ENCODE measurements at regions not wholly inside any gene's neighbourhood (a gene's known extent, or its start where the extent isn't known, plus 50 kb on each side); places are given as distances from the start of the nearest gene placed in this dataset.

- no peaks in the 10 kb centered on the region for H3K27me3 ChIP-seq (ENCODE audit: insufficient read depth, poor library complexity, severe bottlenecking)
- H3K4me3 ChIP-seq (replicated peaks; ENCODE audit: insufficient read depth, low read length) = no peak overlapping the region
- no peak overlapping the region for H3K27ac ChIP-seq (replicated peaks)
- TF ChIP-seq GABPA (IDR thresholded peaks at IDR 0.05; ENCODE audit: low read depth) (no peak), POLR2AphosphoS5 (IDR thresholded peaks at IDR 0.05; ENCODE audit: low read depth) (no peak), SPI1 (IDR thresholded peaks at IDR 0.05; ENCODE audit: borderline replicate concordance, low read depth) (no peak), REST (IDR thresholded peaks at IDR 0.05; ENCODE audit: insufficient replicate concordance, low read depth) (no peak)
- TF ChIP-seq, protein P1, sequence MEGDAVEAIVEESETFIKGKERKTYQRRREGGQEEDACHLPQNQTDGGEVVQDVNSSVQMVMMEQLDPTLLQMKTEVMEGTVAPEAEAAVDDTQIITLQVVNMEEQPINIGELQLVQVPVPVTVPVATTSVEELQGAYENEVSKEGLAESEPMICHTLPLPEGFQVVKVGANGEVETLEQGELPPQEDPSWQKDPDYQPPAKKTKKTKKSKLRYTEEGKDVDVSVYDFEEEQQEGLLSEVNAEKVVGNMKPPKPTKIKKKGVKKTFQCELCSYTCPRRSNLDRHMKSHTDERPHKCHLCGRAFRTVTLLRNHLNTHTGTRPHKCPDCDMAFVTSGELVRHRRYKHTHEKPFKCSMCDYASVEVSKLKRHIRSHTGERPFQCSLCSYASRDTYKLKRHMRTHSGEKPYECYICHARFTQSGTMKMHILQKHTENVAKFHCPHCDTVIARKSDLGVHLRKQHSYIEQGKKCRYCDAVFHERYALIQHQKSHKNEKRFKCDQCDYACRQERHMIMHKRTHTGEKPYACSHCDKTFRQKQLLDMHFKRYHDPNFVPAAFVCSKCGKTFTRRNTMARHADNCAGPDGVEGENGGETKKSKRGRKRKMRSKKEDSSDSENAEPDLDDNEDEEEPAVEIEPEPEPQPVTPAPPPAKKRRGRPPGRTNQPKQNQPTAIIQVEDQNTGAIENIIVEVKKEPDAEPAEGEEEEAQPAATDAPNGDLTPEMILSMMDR (IDR thresholded peaks at IDR 0.05; ENCODE audit: insufficient read depth, low read length) = no peak
- no peak for DNase-seq (ENCODE audit: low read depth in 1 of 2, low spot score in 1 of 2)
These were observed 68.1 kb upstream of the CTNNB1 start for GRCh38 chr3:41131224-41131623.

DNA sequence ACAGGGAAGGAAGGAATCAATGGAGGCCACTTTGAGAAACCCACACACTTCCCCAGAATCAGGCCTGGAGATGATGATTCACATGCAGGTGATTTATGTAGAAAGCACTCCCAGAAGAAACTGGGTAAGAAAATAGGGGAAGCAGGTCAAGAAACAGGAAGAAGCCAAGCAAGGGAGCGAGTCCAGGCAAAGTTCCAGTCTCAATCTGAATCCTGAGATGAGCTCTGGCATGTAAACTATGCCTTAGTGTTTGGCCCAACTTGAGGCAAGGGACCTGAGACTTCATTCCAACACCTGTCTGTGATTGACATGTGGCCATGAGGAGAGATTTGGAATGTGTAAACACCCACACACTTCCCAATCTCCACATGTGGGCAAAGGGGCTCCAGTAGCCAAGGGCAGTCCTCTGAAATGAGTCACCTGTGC lies 61.6 kb upstream of the CTNNB1 start:
- no peak overlapping the region for H3K4me3 ChIP-seq (replicated peaks; ENCODE audit: insufficient read depth, low read length)
- H3K27ac ChIP-seq (replicated peaks) = no peak overlapping the region
- H3K27me3 ChIP-seq (ENCODE audit: insufficient read depth, poor library complexity, severe bottlenecking) = no peaks in the 10 kb centered on the region
- peak in 1 of 2 experiments; percentile 25 for DNase-seq (ENCODE audit: low read depth in 1 of 2, low spot score in 1 of 2)
- TF ChIP-seq, protein P1 (IDR thresholded peaks at IDR 0.05; ENCODE audit: insufficient read depth, low read length) = no peak
- TF ChIP-seq SPI1 (IDR thresholded peaks at IDR 0.05; ENCODE audit: borderline replicate concordance, low read depth) = peak; percentile 22; the same call in 1 of the 2 replicates

DNA sequence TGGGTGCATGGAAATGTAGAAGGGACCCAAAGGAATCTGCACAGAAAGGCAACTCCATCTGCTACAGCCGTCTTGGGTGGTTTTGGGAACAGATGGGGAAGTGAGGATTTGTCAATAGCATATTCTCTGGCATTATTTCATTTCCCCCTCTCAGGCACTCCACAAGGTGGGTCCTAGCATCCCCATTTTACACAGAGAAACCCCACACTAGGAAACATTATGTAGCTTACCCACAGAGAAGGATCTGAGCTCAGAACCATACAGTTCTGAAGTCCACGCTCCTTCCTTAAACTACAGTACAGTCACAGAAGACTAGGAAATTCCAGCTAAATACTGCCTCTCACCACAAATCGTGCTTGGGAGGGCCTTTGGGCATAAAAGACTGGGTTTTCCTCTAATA lies 61.2 kb upstream of the CTNNB1 start:
- TF ChIP-seq REST (IDR thresholded peaks at IDR 0.05; ENCODE audit: insufficient replicate concordance, low read depth) (no peak), GABPA (IDR thresholded peaks at IDR 0.05; ENCODE audit: low read depth) (no peak), SPI1 (IDR thresholded peaks at IDR 0.05; ENCODE audit: borderline replicate concordance, low read depth) (no peak), POLR2AphosphoS5 (IDR thresholded peaks at IDR 0.05; ENCODE audit: low read depth) (no peak)
- TF ChIP-seq, protein P1 (IDR thresholded peaks at IDR 0.05; ENCODE audit: insufficient read depth, low read length) = no peak
- no peaks in the 10 kb centered on the region for H3K27me3 ChIP-seq (ENCODE audit: insufficient read depth, poor library complexity, severe bottlenecking)
- no peak for DNase-seq (ENCODE audit: low read depth in 1 of 2, low spot score in 1 of 2)
- H3K4me3 ChIP-seq (replicated peaks; ENCODE audit: insufficient read depth, low read length) = no peak overlapping the region
- H3K27ac ChIP-seq (replicated peaks) = no peak overlapping the region

GRCh38 chr3:41138601-41139000 lies 60.7 kb upstream of the CTNNB1 start:
- Histone ChIP-seq H3K27ac (replicated peaks) (no peak overlapping the region), H3K27me3 (ENCODE audit: insufficient read depth, poor library complexity, severe bottlenecking) (no peaks in the 10 kb centered on the region), H3K4me3 (replicated peaks; ENCODE audit: insufficient read depth, low read length) (no peak overlapping the region)
- no peak for DNase-seq (ENCODE audit: low read depth in 1 of 2, low spot score in 1 of 2)
- no peak for TF ChIP-seq POLR2AphosphoS5 (IDR thresholded peaks at IDR 0.05; ENCODE audit: low read depth)
- TF ChIP-seq, protein P1 (IDR thresholded peaks at IDR 0.05; ENCODE audit: insufficient read depth, low read length) = no peak
- no peak for TF ChIP-seq GABPA (IDR thresholded peaks at IDR 0.05; ENCODE audit: low read depth)
- no peak for TF ChIP-seq SPI1 (IDR thresholded peaks at IDR 0.05; ENCODE audit: borderline replicate concordance, low read depth)
- no peak for TF ChIP-seq REST (IDR thresholded peaks at IDR 0.05; ENCODE audit: insufficient replicate concordance, low read depth)
